Spleen (tissue), 7 donors: ENCODE measurements at regions not wholly inside any gene's neighbourhood (a gene's known extent, or its start where the extent isn't known, plus 50 kb on each side); places are given as distances from the start of the nearest gene placed in this dataset.

Experiments
- CTCF ChIP-seq, 11 experiments: fragments of 200-600 bp in 7 of 11; fragments of 450-650 bp in 4 of 11; sonication (generic) in 4 of 11; IDR thresholded peaks in 8 of 11; conservative IDR thresholded peaks in 3 of 11; 1 replicate in 7 of 11; 2 replicates in 4 of 11; pipeline versions ENCODE4 v1.4.0 to v1.8.0; 2016 to 2021; ENCODE audit warnings: antibody characterized with exemption in 11 of 11, inconsistent platforms in 4 of 11, mild to moderate bottlenecking in 1 of 11
- POLR2A ChIP-seq, 3 donors: fragments of 450-650 bp; IDR thresholded peaks; one replicate each; pipeline ENCODE4 v1.5.1; 2017; ENCODE audit warnings: antibody characterized with exemption in 3 of 3, mild to moderate bottlenecking in 1 of 3
- donor health status: DM: no; HTN: no; CAD: no; lungs with moderate emphysema.
- donor health status: DM: no; HTN: no; CAD: no.
- donor health status: DM: no; HTN: no; CAD: no.

- TF ChIP-seq CTCF (IDR thresholded peaks at IDR 0.05 in 8 of 11, conservative IDR thresholded peaks at IDR 0.05 in 3 of 11) (no peak), POLR2A (IDR thresholded peaks at IDR 0.05) (no peak)
These were observed 660.6 kb downstream of the ETS1 start for GRCh38 chr11:127926721-127927120.
